ENCODE measurements at regions not wholly inside any gene's neighbourhood (a gene's known extent, or its start where the extent isn't known, plus 50 kb on each side); places are given as distances from the start of the nearest gene placed in this dataset.

DNA sequence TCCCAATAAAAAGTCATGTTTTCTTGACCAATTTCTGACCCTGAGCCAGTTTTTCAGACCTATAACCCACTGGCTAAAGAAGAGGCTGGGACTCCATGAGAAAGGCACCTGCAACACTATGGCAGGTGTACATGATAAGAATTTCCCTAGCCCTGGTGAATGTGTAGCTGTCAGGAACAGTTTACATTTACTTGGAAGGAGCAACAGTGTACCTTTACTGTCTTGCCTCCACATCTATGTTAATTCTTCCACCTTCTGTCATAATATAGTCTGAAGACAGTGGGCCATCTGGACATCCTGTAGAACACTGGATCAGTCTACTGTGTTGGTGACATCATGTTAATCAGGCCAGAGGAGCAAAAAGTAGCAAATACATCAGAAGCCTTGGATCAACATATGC, 72.1 kb upstream of the CD82 start:
- H3K4me3 ChIP-seq (replicated peaks in 1 of 3), result no peak overlapping the region
- TF ChIP-seq POLR2A (IDR thresholded peaks at IDR 0.05), result no peak
- TF ChIP-seq, protein P1, sequence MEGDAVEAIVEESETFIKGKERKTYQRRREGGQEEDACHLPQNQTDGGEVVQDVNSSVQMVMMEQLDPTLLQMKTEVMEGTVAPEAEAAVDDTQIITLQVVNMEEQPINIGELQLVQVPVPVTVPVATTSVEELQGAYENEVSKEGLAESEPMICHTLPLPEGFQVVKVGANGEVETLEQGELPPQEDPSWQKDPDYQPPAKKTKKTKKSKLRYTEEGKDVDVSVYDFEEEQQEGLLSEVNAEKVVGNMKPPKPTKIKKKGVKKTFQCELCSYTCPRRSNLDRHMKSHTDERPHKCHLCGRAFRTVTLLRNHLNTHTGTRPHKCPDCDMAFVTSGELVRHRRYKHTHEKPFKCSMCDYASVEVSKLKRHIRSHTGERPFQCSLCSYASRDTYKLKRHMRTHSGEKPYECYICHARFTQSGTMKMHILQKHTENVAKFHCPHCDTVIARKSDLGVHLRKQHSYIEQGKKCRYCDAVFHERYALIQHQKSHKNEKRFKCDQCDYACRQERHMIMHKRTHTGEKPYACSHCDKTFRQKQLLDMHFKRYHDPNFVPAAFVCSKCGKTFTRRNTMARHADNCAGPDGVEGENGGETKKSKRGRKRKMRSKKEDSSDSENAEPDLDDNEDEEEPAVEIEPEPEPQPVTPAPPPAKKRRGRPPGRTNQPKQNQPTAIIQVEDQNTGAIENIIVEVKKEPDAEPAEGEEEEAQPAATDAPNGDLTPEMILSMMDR (IDR thresholded peaks at IDR 0.05), result no peak
- H3K27me3 ChIP-seq, result no peaks in the 10 kb centered on the region
- peaks cover 9 to 10% of the 10 kb centered on the region in 2 donors for H3K4me1 ChIP-seq
- intact Hi-C loops (cut with DNase I), result no loop called here
- no peaks in the 10 kb centered on the region for H3K36me3 ChIP-seq
- no peak overlapping the region for H3K27ac ChIP-seq
- no peaks in the 10 kb centered on the region for H3K9me3 ChIP-seq
- no peak for DNase-seq

DNA sequence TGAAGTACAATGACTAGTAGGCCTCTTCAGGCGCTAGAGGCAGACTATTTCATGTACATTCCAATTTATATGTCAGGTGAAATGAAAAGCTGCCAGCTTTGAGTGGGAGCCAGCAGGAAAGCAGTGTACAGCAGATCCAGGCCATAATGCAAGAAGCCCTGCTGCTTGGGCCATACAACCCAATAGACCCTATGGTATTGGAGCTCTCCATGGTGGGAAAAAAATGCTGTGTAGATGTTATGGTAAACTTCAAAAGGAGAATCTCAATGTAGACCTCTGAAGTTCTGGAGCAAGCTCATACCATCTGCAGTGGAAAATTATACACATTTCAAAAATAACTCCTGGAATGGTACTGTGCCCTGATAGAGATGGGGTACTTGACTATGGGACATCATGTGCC, 71.5 kb upstream of the CD82 start:
- Histone ChIP-seq H3K27me3 (no peaks in the 10 kb centered on the region), H3K4me3 (replicated peaks in 1 of 3) (no peak overlapping the region), H3K4me1 (peaks cover 9 to 10% of the 10 kb centered on the region in 2 donors), H3K36me3 (no peaks in the 10 kb centered on the region), H3K9me3 (no peaks in the 10 kb centered on the region), H3K27ac (no peak overlapping the region)
- 100% methylated on average over 1 of the region's 1 CpG for WGBS, 2 donors
- intact Hi-C loops (cut with DNase I), result no loop called here
- no peak for TF ChIP-seq POLR2A (IDR thresholded peaks at IDR 0.05)
- TF ChIP-seq, protein P1 (IDR thresholded peaks at IDR 0.05), result no peak
- no peak for DNase-seq

DNA sequence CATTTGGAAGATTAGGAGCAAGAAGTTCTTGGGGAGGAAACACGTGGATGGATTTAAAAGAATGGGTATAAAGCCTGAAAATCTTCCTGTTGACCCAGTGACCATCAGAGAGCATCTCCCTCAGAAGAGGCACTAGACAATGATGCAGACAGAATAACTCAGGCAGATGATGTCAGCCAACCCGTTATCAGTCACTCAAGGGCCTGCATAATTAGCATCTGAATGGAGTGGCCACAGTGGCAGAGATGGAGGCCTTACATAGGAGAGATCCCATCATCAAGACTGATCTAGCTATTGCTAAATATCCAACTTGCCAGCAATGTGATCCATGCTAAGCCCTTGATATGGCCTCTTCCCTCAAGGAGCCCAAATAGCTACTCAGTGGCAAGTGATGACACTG, 70.7 kb upstream of the CD82 start:
- H3K27me3 ChIP-seq, result no peaks in the 10 kb centered on the region
- 87 to 92% methylated on average over 2 of the region's 2 CpGs for WGBS, 2 donors
- H3K27ac ChIP-seq, result no peak overlapping the region
- peaks cover 9 to 10% of the 10 kb centered on the region in 2 donors for H3K4me1 ChIP-seq
- no peak overlapping the region for H3K4me3 ChIP-seq (replicated peaks in 1 of 3)
- no peak for TF ChIP-seq POLR2A (IDR thresholded peaks at IDR 0.05)
- TF ChIP-seq, protein P1 (IDR thresholded peaks at IDR 0.05), result no peak
- H3K9me3 ChIP-seq, result no peaks in the 10 kb centered on the region
- no peaks in the 10 kb centered on the region for H3K36me3 ChIP-seq
- no peak for DNase-seq
- intact Hi-C loops (cut with DNase I), result no loop called here

DNA sequence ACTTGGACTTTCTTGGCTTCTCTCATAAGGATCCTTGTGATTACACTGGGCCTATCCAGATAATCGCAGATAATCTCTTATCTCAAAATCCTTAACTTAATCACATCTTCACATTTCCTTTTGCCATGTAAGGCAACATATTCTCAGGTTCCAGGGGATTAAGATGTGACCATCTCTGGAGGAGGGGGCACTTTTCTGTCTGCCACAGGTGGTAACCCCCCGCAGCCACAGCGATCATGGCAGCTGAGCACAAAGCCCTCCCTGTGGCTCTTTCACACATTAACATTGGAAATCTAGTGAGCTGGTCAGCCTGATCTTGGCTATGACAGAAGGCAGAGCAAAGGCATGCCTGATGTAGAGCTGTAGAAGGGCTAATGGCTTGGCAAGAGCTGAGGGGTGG, 69.1 kb upstream of the CD82 start:
- H3K4me3 ChIP-seq (replicated peaks in 1 of 3), result no peak overlapping the region
- no peak for DNase-seq
- WGBS, 2 donors, result 89 to 94% methylated on average over 3 of the region's 3 CpGs
- H3K36me3 ChIP-seq, result no peaks in the 10 kb centered on the region
- no peaks in the 10 kb centered on the region for H3K27me3 ChIP-seq
- no peak for TF ChIP-seq POLR2A (IDR thresholded peaks at IDR 0.05)
- TF ChIP-seq, protein P1 (IDR thresholded peaks at IDR 0.05), result no peak
- H3K4me1 ChIP-seq, result peaks cover 9 to 10% of the 10 kb centered on the region in 2 donors
- H3K27ac ChIP-seq, result no peak overlapping the region
- intact Hi-C loops (cut with DNase I), result no loop called here
- no peaks in the 10 kb centered on the region for H3K9me3 ChIP-seq

DNA sequence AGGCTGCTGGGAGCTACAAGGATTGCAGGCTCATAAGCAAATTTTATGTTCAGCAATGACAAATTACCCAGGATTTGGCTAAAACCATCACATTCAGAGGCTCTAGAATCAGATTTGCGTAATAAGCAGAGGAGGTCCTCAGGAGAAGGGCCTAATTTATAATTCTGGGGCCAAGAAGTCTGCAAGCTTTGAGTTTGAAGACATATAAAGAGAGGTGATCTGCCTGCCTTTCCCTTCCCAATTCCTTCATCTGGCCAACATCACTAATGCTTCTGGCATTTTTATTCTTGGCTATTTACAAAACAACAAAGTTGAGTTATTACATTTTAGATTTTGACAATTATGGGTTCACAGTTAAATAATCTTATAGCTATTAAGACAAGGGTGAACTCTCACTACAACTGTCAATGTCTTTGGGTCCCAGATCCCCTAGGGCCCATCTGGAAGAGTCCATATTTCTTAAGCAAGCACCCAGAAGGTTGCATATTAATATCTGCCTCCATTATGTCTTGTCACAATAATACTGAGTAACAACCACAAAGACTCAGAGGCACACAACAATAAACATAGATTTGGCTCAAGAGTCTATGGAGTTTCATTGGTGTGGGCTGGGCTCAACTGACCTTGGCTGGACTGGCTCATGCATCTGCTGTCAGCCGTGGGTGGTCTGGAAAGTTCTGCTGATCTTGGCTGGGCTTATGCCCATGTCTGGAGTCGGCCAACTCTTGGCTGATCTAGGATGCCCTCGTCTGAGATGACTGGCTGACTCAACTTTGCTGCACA, 67.2 kb upstream of the CD82 start:
- intact Hi-C loops (cut with DNase I), result no loop called here
- no peak overlapping the region for H3K4me3 ChIP-seq (replicated peaks in 1 of 3)
- no peaks in the 10 kb centered on the region for H3K36me3 ChIP-seq
- no peaks in the 10 kb centered on the region for H3K9me3 ChIP-seq
- DNase-seq, result no peak
- 70 to 84% methylated on average over 4 of the region's 4 CpGs for WGBS, 2 donors
- H3K27me3 ChIP-seq, result no peaks in the 10 kb centered on the region
- no peaks in the 10 kb centered on the region for H3K4me1 ChIP-seq
- H3K27ac ChIP-seq, result no peak overlapping the region
- TF ChIP-seq POLR2A (IDR thresholded peaks at IDR 0.05), result no peak

Data from thyroid gland (tissue), 4 donors.